HG02678 (cell line): ENCODE measurements at regions not wholly inside any gene's neighbourhood (a gene's known extent, or its start where the extent isn't known, plus 50 kb on each side); places are given as distances from the start of the nearest gene placed in this dataset.

ENCODE experiments used
- ATAC-seq: cut with Tn5 transposase; IDR thresholded peaks from one replicate; pipeline ENCODE4 v1.9.1; 2021; ENCODE audit warnings: mild to moderate bottlenecking, moderate library complexity; ENCODE audit not compliant: unreplicated experiment

DNA sequence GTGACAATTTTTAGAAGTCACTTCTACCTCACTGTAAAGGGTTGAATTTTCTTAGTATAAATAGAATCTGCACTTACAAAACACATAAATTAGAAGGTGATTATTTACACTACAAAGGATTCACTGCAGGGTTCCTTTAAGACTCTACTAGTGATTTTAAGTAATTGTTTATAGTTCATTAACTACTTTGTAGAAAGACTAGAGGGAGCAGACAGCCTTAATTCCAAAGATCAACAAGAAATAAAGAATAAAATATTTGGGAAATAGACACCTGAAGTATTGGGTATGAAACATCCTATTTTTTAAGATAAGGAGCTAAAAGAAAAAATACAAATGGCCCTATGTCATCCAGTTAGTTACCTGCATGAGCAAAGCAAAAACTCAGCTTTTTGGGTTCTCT, 360.5 kb upstream of the ALCAM start:
- ATAC-seq: no peak

DNA sequence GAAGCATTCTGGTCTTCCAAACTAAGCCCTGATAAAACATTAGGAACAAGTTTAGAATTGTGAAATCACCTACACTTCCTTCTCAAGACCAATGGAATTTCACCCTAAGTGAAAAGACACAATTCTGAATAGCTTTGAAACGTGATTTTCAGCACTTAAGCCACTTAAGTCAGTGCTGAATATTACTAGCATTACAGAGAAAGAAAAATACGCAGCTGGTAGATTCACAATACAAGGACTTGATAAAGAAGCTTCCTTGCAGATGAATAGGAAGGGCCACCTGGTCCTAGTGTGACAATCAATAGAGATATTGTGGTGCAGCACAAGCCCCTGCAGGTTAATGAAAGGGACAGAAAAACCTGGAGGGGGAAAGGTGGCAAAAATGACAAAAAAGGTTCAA, 353.1 kb upstream of the ALCAM start:
- no peak for ATAC-seq

DNA sequence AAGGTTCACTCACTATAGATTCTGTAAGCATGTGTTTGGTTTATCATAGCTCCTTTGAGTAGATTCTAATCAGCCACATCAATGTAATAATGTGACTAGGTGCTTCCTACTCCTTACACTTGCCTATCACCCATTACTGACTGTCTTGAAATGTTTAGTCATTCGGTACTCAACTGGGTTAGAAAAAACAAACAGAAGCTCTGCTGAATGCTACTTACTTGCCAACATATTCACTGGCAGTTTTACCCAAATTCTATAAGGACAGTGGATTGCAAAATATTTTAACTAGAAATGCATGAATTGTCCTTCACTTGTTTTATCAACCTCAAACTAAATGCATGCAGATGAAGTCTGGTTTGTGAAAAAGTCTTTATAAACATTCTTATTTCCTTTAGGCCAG, 352.1 kb upstream of the ALCAM start:
- no peak for ATAC-seq

DNA sequence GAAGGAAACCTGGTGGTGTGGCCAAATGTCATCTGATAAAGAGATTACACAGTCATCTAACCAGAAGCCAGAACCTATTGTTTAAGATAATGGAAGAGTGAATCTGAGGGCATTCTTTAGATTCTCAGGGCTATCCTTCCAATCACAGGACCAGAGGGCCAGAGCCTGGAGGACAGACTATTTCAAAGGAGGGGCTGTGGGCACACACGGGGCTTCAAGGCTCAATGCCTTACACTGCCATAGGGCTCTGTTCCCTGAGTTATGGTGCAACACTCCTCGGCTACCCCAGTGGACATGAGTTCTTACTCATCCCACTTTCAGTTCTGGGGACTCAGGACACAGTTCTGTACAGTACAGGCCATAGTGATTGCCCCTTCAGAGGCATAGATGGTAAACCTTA, 343.9 kb upstream of the ALCAM start:
- ATAC-seq: no peak

DNA sequence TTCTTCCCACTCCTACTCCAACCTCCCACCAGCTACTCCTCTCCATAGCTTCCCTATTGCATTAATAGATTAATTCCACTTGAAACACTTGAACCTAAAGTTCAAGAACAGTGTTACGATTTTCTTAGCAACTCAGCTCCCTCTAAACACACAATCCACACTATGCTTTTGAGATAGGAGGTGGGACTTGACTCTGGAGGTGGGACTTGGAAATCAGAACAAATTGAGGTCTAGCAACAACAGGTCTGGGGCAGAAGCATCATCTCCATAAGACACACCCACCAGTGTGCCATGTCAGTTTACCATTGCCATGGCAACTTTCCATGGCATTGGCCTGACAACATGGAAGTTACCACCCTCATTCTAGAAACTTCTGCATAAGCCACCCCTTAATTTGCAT, 336.5 kb upstream of the ALCAM start:
- no peak for ATAC-seq

DNA sequence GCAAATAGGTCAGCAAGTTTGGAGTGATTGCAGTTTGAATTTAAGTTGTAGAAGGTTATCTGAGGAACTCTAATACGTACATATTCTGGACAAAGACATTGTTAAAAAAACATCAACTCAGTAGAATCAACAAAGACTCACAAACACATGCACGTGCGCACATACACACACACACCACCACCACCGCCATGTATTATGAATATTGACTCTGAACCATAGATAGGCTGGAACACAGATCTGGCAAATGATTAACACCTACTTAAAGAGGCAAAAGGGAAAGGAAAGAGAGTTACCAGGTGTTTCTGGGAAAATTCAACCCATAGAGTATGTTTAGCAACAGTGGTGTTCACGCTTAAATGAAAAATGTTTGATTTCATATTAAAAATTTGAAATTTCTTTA, 334.2 kb upstream of the ALCAM start:
- no peak for ATAC-seq

DNA sequence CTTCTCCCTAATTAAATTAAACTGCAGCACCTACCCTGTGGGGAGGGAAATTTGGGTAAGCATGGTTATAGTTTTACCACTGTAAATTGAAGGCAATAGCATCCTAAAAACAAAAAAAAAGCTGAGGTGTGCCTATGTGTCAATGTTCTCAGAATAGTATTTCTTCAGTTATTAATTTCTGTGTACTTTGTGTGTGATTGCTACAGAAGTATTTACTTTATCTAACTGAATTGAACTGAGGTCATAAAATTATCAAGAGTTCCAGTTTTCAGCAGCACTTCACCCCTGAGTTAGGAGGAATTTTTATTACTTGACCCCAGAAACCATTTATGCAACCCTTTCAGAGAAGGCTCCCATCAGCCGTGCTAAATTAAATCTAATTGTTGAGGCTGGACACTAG, 333.6 kb upstream of the ALCAM start:
- ATAC-seq: no peak

DNA sequence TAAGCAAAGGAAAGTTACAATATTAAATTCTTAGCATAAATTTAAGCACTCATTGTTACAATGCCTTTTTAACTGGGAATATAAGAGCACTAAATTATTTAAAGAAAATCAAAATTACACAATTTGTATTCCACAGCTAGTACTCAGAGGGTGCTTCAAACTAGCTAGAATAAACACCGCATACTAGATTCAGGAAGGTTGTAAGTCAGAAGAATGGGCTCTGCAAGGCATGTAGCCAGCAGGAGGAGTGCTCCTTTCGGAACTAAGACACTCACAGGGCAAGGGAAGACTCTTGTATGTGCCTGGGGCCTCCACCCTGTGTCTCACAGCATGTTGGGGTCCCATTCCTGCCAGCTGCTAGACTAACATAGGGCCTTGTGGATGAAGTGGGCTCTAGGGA, 327.7 kb upstream of the ALCAM start:
- no peak for ATAC-seq

DNA sequence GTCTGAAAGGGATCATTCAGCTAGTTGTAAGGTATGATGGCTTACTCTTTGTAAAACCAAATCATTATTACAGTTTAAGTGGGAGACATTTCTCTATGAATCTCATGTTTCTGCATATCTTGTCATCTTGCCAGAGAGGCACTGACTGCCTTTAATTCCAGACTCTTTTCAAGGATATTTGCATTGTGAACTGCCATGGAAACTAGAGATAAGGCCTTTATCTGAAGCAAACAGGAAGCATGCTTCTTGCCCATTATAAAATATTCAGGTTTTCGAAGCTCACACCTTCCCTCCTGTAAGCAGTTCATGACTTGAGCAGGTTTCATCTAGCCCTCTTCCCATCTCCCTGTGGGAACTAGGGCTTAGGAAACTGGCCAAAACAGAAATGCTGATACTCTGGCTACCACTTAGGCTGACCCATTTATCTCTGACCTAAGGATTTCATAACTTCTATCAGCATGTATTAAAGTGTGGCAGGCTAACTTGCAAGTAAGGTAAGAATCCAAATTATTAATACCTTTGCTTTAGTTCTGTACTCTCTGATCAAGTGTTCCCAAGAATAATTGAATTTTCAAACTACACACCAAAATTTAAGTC, 326.6 kb upstream of the ALCAM start:
- no peak for ATAC-seq

DNA sequence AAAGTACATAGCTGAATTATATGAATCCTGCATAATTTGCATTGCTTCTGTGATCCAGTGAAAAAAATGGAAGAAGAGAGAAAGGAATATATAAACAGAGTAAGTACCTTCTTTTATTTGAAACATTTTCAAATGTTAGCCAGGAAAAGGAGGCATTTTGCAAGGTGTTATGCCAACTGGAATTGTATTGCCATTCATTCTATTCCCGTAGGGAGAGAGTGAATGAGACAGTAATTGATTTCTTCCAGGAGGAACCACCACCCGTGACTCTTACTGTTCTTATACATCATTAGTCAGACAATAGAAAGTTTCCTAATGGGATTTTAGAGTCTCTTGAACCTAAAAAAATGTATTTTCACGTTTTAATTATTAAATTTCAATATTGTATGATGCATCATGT, 324.1 kb upstream of the ALCAM start:
- ATAC-seq: no peak

DNA sequence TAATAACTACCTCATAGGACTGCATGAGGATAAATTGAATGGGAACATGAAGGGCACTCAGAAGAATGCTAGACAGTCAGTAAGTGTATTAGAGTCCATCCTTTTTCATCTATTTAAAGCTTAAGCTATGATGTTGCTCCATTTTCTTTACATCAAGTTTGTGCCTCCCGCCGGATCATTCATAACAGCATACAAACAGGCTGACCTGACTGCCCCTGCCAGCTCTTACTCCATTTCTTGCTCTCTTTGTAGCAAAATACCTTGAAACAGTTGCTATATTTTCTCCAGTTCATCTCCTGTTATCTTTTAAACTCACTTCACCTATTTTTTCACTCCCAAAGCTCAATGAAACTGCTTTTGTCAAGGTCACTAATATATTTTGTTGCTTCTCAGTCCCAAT, 315.6 kb upstream of the ALCAM start:
- no peak for ATAC-seq

DNA sequence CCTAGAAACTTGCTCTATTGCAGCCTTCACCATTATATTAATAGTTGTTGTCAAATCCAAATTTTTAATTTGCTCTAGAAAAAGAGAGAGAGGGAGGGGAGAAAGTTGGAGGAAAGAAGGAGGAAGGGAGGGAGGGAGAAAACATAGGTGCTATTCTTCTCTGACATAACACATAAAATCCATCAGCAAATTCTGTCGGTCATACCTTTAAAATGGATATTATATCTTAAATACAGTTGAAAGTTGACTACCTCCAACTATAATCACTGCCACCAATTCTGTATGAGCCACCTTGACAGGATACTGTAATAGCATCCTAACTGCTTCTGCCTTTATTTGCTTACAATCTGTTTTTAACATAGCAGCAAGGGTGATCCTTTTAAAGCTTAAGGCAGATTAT, 314.7 kb upstream of the ALCAM start:
- no peak for ATAC-seq

DNA sequence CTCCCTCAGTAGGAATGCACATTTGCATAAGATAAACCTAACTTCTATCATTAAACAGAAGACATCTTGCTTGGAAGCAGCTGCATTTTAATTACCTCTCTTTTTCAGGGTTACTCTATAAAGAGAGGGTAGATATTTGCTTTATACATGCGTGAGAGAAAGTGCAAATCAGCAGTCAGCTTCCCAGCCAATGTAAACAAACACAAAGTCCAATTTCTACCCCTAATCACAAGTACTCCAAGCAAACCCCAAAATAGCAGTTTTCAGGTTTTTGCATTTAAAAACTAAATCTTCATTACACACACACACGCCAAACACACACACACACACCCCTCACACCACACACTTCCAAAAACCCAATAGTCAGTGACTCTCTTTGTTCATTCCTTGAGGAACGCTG, 303.9 kb upstream of the ALCAM start:
- no peak for ATAC-seq

DNA sequence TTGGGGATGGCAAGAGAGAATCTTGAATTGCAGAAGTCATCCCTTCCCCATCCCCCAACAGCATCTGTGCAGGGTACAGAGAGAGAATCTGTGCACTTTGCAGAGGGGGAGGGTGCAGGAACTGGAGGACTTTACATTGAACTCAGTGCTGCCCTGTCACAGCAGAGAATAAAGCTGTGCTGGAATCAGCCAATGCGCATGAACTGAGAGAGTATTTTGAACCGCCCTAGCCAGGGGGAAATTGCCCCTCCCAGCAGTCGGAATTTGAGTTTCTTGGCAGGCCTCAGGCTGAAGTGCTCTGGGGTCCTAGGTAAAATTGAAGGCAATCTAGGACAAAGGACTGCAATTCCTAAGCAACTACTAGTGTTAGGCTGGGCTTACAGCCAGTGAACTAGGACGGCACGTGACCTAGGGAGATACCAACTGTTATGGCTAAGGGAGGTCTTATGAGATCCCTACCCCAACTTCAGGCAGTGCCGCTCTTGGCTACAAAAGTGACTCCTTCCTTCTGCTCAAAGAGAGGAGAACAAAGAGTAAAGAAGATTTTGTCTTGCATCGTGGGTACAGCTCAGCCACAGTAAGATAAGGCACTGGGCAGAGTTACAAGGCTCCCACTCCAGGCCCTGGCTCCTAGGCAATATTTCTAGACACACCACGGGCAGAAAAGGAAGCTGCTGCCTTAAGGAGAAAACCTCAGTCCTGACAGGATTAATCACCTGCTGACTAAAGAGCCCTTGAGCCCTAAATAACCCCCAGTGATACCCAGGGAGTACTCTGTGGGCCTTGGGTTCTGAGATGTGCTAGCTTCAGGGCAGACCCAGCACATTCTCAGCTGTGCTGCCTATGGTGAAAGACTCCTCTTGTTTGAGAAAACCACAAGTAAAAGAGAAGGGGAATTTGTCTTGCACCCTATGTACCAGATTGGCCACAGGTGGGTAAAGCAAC, 300.5 kb upstream of the ALCAM start:
- ATAC-seq: no peak

DNA sequence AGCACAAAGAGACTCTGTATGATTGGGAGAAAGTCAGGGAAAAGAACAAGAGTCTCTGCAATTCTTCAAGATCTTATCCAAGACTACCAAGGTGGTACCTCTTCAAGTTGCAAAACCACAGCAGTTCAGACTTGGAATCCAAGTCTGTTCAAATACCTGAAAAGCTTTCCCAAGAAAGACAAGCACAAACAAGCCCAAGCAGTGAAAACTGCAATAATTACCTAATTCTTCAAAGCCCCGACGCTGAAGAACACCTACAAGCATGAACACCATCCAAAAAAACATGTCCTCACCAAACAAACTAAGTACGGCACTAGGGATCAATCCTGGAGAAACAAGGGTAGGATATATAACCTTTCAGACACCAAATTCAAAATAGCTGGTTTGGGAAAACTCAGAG, 299.3 kb upstream of the ALCAM start:
- ATAC-seq: no peak

DNA sequence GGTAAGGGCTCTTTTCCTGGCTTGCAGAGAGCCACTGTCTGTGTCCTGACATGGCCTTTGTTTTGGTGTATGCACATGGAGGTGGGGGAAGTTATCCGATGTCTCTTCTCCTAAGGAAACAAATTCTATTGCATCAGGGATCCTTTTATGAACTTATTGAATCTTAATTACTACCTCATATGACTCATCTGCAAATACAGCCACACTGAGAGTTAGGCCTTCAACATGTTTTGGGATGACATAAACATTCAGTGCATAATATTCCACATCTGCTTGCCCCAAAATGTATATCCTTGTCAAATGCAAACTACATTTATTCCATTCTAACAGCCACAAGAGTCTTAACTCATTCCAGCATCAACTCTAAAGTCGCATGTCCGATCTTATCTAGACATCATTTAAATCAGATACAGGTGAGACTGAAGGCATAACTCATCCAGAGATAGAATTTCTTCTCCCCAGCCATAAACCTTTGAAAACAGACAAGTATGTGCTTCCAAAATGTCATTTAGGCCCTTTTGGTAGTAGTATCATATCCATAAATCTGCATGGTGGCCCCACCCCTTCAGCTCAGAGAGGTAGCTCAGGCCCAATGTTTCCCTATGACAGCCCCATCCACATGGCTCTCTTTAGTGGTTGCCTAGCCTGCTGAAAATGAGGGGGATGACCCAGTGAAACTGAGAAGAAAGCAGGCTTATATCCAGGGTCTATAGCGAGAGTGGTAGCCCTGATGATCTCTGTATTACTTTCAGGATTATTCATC, 289.5 kb upstream of the ALCAM start:
- ATAC-seq: no peak

DNA sequence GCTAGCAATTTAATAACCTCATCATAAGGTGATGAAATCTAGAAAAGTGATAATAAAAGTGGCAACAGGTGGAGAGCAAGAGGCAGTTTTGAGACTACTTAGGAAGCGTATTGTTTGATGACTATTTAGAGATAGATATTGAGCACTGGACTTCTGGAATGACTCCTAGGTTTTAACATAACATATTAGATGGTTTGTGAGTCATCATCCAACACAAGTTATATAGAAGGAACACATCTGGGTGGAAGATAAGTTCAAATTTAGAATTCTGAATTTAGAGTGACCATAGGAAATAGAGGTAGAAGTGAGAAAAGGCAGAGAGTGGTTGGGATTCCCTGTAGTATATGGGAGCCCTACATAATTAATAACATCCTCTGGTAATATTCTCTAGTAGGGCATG, 282.8 kb upstream of the ALCAM start:
- ATAC-seq: no peak

DNA sequence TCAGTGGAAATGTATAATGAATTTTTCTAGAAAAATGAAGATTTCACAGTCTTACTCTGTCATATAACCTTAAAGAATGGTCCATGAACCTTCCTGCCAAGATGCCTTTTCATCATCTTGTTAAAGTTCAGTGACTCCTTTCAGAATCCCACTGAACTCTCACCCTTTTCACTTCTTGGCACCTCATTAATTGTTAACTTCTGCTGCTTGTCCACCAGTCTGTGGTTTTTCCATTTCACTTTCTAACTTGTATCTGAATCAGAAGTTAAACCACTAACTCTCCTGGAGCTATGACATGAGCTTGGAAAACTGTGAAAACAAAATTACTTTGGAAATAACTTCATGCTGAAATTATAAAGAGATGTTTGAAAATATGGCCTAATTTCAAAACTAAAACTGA, 281.2 kb upstream of the ALCAM start:
- ATAC-seq: no peak

DNA sequence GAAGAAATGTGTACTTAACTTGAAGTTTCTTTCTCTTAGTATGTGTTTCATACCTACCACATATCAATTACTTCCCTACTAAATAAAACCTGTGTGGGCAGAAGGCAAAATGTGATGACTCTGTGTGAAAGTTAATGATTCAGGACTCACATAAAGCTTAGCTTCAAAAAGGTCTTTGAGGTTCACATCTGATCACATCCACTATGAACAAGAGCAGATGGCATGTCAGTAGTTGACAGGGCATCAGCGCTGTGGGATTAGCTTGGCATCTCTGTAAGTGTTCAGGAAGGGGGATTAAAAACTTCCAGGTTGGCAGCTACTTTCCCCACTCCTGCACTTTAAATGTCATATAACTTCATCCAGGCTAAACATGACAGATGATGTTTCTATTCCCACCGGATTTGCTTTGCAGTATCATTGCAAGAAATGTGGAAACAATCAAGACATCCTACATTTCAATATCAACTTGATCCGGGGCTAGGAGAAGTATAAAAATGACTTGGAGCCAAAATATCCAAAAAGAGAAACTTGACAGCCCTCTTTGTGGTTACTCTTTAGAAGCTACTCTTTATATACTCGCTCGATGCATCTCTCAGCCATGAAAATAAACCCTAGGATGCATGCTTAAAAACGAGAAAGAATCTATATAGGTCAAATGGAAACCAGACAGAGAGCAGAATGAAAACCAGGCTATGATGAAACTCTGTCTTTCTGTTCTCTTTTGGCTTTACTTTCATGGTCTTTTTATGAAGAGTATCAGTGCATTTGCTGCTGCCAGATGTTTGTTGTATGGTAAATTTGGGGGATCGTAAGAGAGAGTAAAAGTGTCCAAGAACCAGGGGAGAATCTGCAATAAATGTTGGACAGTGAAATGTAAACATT, 273.1 kb upstream of the ALCAM start:
- no peak for ATAC-seq

DNA sequence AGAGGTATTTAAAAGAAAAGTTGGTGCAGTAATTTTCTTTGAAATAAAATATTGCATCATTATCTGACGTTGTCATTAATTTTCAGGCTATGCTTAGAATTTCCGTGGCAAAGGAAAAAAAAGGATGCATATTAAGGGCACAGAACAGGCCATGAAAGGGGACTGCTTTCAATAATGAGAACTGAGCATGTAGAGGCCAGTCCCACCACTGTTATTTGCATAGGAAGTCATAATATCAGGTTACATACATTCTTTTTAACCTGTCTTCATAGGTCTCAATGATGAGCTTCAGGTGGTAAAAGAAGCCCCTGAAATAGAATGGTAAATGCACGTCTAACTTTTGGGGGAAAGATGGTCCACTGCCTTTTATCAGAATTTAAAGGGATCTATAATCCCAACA, 272.1 kb upstream of the ALCAM start:
- ATAC-seq: no peak

DNA sequence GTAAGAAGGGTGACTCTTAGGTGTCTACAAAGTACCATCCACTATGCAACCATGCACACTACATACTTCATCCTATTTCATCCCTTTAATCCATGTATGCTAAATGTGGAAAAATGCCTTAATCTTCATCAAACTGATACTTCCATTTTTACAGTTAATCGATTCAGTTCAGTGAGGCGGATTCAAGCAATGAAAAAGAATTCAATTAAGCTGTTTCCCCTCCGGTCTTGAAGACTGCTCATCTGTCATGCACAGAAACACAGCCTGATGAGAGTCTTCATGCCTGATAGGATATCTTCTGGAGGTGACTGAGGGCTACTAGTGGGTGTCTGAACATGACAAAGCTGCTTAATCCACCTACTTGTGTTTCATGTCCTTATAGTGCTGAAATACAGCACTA, 270.6 kb upstream of the ALCAM start:
- ATAC-seq: no peak
